Progenitor cell of endocrine pancreas (in vitro differentiated cells): ENCODE measurements at regions not wholly inside any gene's neighbourhood (a gene's known extent, or its start where the extent isn't known, plus 50 kb on each side); places are given as distances from the start of the nearest gene placed in this dataset.

Experiments
- DNase-seq: peaks from one replicate; pipeline ENCODE4 v3.0.0; 2021; ENCODE audit warnings: low spot score; ENCODE audit not compliant: unreplicated experiment
- H3K27ac Mint-ChIP-seq: 2 replicates; pipeline ENCODE4 v1.8.0; 2021; ENCODE audit warnings: mild to moderate bottlenecking, moderate library complexity, mixed read lengths
- H3K27me3 Mint-ChIP-seq: 2 replicates; pipeline ENCODE4 v1.8.0; 2021; ENCODE audit warnings: mixed read lengths
- H3K36me3 Mint-ChIP-seq: 2 replicates; pipeline ENCODE4 v1.8.0; 2022; ENCODE audit warnings: mixed read lengths; ENCODE audit not compliant: insufficient read depth
- H3K4me1 Mint-ChIP-seq: 2 replicates; pipeline ENCODE4 v1.8.0; 2021; ENCODE audit warnings: low read depth, mixed read lengths
- H3K4me3 Mint-ChIP-seq: 2 replicates; pipeline ENCODE4 v1.8.0; 2021; ENCODE audit warnings: low read depth, mild to moderate bottlenecking, moderate library complexity, mixed read lengths
- H3K9me3 Mint-ChIP-seq: 2 replicates; pipeline ENCODE4 v1.8.0; 2021; ENCODE audit warnings: low read depth, mixed read lengths
- TF ChIP-seq, protein P1 (sequence below): fragments of 200-600 bp; sonication (generic); IDR thresholded peaks from one replicate; pipeline ENCODE4 v1.5.0; 2021; ENCODE audit warnings: antibody characterized with exemption, mild to moderate bottlenecking; ENCODE audit not compliant: unreplicated experiment

DNA sequence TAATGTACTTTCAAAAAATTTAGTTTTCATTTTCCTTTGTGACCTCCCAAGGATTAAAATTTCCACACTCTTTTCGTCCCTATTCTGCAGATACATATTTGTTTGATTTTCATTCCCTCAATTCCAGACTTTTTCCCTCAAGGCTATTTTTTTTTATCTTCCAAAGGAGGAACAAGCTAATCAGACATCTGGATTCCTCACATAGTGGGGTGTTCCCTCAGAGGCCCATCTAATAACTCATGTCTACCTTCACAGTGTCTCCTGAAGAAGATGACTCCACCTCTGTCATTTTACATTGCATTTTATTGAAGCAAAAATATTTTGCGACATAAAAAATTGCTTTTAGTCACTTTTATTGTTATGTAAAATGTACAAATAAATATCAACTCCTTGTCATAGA lies 122.2 kb downstream of the RFPL4B start:
- Mint-ChIP-seq H3K27me3 (no peaks in the 10 kb centered on the region), H3K36me3 (no peaks in the 10 kb centered on the region), H3K9me3 (peaks cover 6% of the 10 kb centered on the region), H3K4me3 (no peak overlapping the region), H3K4me1 (peaks cover 29% of the 10 kb centered on the region), H3K27ac (no peak overlapping the region)
- TF ChIP-seq, protein P1, sequence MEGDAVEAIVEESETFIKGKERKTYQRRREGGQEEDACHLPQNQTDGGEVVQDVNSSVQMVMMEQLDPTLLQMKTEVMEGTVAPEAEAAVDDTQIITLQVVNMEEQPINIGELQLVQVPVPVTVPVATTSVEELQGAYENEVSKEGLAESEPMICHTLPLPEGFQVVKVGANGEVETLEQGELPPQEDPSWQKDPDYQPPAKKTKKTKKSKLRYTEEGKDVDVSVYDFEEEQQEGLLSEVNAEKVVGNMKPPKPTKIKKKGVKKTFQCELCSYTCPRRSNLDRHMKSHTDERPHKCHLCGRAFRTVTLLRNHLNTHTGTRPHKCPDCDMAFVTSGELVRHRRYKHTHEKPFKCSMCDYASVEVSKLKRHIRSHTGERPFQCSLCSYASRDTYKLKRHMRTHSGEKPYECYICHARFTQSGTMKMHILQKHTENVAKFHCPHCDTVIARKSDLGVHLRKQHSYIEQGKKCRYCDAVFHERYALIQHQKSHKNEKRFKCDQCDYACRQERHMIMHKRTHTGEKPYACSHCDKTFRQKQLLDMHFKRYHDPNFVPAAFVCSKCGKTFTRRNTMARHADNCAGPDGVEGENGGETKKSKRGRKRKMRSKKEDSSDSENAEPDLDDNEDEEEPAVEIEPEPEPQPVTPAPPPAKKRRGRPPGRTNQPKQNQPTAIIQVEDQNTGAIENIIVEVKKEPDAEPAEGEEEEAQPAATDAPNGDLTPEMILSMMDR = no peak
- DNase-seq = no peak

DNA sequence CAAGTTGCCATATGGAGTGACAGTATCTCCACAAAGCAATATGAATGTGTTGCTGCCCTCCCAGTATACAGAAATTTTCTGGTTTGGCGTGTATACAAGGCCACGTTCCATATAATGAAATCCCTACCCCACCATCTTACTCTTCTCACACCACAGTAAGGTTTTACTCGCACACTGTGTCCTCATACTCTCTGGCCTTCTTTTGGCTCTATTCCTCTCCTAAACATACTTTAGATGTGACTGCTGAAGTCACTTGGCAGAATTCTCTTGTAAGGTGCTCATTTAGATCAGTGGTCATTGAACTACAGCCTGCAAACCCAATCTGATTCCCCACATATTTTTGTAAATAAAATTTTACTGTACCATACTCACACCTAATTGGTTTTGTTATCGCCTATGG lies 123.2 kb downstream of the RFPL4B start:
- Mint-ChIP-seq H3K27me3 (no peaks in the 10 kb centered on the region), H3K4me1 (peaks cover 31% of the 10 kb centered on the region), H3K27ac (no peak overlapping the region), H3K4me3 (no peak overlapping the region), H3K36me3 (no peaks in the 10 kb centered on the region), H3K9me3 (peaks cover 6% of the 10 kb centered on the region)
- no peak for DNase-seq
- TF ChIP-seq, protein P1 = no peak

DNA sequence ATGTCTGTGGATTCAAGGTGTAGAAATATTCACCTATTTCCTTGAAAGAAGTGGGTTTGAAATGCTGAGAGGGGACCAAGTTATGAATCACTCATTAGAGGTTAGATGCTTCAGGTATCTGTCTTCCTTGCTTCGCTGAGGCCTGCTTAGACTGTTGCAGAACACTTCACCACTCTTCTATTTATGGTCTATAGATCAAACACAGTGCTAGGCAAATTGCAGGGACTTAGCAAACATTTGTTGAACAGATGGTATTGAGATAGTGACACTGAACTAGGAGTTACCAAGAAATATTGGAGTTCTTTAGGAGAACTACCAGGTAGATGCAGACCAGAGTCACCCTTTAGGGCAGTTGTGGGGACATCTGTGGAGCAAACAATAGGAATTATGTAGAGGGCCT lies 123.8 kb downstream of the RFPL4B start:
- H3K9me3 Mint-ChIP-seq = peaks cover 3% of the 10 kb centered on the region
- no peaks in the 10 kb centered on the region for H3K36me3 Mint-ChIP-seq
- no peaks in the 10 kb centered on the region for H3K27me3 Mint-ChIP-seq

DNA sequence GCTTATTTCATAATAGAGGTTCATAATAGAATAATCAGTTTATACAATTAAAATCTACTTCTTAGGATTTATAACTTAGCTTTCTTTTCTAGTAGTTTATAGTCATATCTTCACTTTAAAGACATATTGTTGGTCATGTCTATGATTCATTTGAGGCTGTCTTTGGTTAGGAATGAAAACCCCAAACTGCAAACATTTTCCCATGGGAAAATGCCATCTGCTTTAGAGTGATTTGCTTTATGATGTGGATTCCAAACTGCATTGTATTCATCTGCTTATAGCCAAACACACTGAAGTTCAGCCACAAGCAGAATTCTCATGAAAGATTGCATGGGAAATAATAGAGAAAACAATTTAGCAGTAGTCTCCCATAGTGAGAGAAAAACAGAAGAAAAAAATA lies 128.0 kb downstream of the RFPL4B start:
- Mint-ChIP-seq H3K27me3 (no peaks in the 10 kb centered on the region), H3K9me3 (peaks cover 3% of the 10 kb centered on the region), H3K4me1 (peaks cover 32% of the 10 kb centered on the region), H3K27ac (peak overlapping the region; percentile 71), H3K4me3 (no peak overlapping the region), H3K36me3 (no peaks in the 10 kb centered on the region)
- TF ChIP-seq, protein P1 = no peak
- no peak for DNase-seq

More for the DNA sequence above, 123.8 kb downstream of the RFPL4B start:
- H3K4me1 Mint-ChIP-seq = peaks cover 35% of the 10 kb centered on the region
- H3K27ac Mint-ChIP-seq = peak overlapping the region; percentile 62
- H3K4me3 Mint-ChIP-seq = no peak overlapping the region
- no peak for DNase-seq
- TF ChIP-seq, protein P1 = no peak

DNA sequence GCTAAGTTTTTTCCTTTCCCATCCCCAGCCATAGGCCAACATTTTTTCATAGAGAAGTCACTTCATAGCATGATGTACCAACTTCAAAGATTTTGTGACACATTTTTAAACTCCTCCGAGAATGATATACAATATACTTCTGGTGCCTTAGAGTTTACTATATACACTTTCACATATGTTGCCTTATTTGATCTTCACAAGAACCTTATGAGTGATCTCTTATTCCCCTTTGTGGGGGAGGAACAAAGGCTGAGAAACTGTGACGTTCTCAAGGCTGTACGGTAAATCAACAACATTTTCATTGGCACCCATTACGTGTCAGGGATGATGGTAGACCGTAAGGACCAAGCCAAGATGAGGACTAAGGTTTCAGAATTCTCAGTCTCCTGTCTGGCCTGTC lies 130.0 kb downstream of the RFPL4B start:
- Mint-ChIP-seq H3K27ac (no peak overlapping the region), H3K27me3 (no peaks in the 10 kb centered on the region), H3K4me3 (no peak overlapping the region), H3K9me3 (peaks cover 3% of the 10 kb centered on the region), H3K4me1 (peaks cover 17% of the 10 kb centered on the region), H3K36me3 (no peaks in the 10 kb centered on the region)
- DNase-seq = no peak
- TF ChIP-seq, protein P1 = no peak
